Omental fat pad (tissue), 3 donors: ENCODE measurements at regions not wholly inside any gene's neighbourhood (a gene's known extent, or its start where the extent isn't known, plus 50 kb on each side); places are given as distances from the start of the nearest gene placed in this dataset.

Source experiments
- ATAC-seq: fragments of 150-250 bp; one replicate; pipeline ENCODE4 v1.9.1; 2016; ENCODE audit warnings: mild to moderate bottlenecking, moderate library complexity; ENCODE audit not compliant: low FRiP score
- DNase-seq: peaks from one replicate; pipeline ENCODE4 v3.0.0-alpha.2; 2019; ENCODE audit warnings: low spot score
- TF ChIP-seq, protein P1 (sequence below), 3 donors: fragments of 450-650 bp; IDR thresholded peaks; one replicate each; pipeline ENCODE4 v1.5.1; 2016 to 2017; ENCODE audit warnings: antibody characterized with exemption in 3 of 3, mild to moderate bottlenecking in 3 of 3, moderate library complexity in 2 of 3

GRCh38 chr14:27557445-27557844, 959.6 kb upstream of the NOVA1 start:
- TF ChIP-seq, protein P1, sequence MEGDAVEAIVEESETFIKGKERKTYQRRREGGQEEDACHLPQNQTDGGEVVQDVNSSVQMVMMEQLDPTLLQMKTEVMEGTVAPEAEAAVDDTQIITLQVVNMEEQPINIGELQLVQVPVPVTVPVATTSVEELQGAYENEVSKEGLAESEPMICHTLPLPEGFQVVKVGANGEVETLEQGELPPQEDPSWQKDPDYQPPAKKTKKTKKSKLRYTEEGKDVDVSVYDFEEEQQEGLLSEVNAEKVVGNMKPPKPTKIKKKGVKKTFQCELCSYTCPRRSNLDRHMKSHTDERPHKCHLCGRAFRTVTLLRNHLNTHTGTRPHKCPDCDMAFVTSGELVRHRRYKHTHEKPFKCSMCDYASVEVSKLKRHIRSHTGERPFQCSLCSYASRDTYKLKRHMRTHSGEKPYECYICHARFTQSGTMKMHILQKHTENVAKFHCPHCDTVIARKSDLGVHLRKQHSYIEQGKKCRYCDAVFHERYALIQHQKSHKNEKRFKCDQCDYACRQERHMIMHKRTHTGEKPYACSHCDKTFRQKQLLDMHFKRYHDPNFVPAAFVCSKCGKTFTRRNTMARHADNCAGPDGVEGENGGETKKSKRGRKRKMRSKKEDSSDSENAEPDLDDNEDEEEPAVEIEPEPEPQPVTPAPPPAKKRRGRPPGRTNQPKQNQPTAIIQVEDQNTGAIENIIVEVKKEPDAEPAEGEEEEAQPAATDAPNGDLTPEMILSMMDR (IDR thresholded peaks at IDR 0.05) = no peak
- DNase-seq (no peak), ATAC-seq (no peak)

DNA sequence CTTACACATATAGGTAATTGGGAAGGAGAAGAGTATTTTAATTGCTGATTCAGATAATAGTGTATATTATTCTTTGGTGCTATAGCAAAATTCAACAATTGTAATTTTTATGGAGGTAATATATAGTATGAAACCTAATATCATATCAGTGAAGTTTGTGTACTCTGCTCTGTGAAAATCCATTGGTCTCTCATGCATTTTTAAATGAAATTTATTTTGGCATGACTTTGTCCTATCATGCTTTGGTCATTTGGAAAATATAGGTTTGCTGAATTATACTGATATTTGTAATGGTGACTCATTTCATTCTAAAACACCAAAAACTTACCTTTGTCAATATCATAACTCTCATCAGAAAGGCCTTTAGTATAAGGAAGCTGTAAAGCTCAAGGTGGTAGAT, 962.0 kb upstream of the NOVA1 start:
- DNase-seq (no peak), ATAC-seq (no peak)
- TF ChIP-seq, protein P1 (IDR thresholded peaks at IDR 0.05) = no peak

DNA sequence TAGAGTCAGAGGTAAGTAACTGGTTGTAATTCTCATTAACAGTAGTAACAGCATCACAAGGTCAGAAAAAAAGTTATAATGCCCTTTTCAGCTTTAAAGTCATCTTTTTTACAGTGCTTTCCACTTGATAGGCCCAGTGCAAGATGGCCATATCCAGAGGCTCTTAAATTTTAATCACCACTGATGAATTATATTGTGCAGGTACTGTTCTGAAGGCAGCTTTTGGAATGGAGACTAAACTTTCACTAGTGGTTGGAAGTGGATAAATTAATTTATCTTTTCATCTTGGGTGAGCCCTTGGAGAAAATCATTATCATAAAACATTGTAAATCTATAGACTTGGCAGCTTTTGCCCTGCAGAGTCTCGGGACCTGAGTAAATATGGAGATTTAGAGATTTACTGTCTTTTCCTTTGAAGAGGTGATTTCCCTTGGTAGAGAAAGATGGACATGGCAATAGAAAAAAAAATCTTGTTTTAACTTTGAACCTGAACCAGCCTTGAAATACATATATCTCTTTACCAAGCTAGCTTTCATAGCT, 969.1 kb upstream of the NOVA1 start:
- TF ChIP-seq, protein P1 (IDR thresholded peaks at IDR 0.05) = no peak
- no peak for ATAC-seq
- DNase-seq = no peak

DNA sequence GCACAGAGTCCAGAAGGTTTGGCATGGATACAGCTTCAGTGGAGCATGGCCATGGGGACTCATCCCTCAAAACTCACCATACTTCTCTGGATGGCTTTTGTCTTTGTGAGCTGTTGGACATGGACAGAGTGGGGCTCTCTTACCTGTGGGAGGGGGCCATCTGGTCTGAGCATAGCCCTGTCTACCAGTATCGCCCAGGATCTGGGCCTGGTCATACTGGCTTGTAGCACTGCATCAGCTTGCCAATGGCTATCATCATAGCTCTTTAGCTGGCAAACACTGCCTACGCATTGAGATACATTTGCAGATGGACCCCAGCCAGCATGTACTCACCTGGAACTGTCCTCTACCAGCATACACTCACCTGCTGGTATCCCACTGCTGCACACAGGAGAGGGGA, 975.2 kb upstream of the NOVA1 start:
- TF ChIP-seq, protein P1 (IDR thresholded peaks at IDR 0.05) = no peak
- ATAC-seq (no peak), DNase-seq (no peak)

DNA sequence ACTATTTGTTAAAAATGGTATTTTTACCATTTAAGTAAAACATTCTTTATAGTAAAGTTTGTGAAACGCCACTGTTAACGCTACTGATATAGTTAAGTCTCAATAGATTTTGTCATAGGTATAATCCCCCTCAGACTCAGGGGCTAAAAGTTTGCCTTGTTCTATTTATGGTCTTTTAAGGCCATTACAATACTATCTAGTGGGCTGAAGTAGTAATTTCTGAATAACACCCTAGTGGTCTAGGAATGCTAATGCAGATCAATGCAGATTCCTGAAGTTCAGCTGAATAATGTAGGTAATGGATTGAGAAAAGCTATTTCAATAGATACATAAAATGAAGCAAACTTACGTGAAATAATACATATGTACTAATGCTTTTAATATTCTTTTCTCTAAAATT, 989.3 kb upstream of the NOVA1 start:
- no peak for DNase-seq
- TF ChIP-seq, protein P1 (IDR thresholded peaks at IDR 0.05) = no peak
- no peak for ATAC-seq

GRCh38 chr14:27605282-27605681, 1007.4 kb upstream of the NOVA1 start:
- ATAC-seq (no peak), DNase-seq (no peak)
- TF ChIP-seq, protein P1 (IDR thresholded peaks at IDR 0.05) = no peak

GRCh38 chr14:27608377-27608776, 1010.5 kb upstream of the NOVA1 start:
- no peak for ATAC-seq
- DNase-seq = no peak
- TF ChIP-seq, protein P1 (IDR thresholded peaks at IDR 0.05) = no peak
